AG04449 (cell line): ENCODE measurements at regions not wholly inside any gene's neighbourhood (a gene's known extent, or its start where the extent isn't known, plus 50 kb on each side); places are given as distances from the start of the nearest gene placed in this dataset.
A peak's percentile ranks its signal among the peaks of the same experiment; 100 is the strongest.

Experiments
- CTCF ChIA-PET: fragments of 350-600 bp; formaldehyde crosslinking; extraction: SDS; loops from one replicate; lab custom pipeline; 2021; ENCODE audit warnings: antibody characterized with exemption; lab: Yijun Ruan, JAX
- POLR2A ChIA-PET: fragments of 400-600, 350-600 bp; formaldehyde crosslinking; extraction: SDS; loops from one replicate; lab custom pipeline; 2020; ENCODE audit warnings: antibody characterized with exemption, inconsistent platforms; lab: Yijun Ruan, JAX
- DNase-seq: peaks from one replicate; pipeline ENCODE4 v3.0.0-alpha.2; 2010; ENCODE audit warnings: low read depth, low spot score
- H3K4me3 ChIP-seq: 2 replicates; pipeline ENCODE4 v1.5.1; 2011; ENCODE audit warnings: low read depth, mild to moderate bottlenecking, control low read depth, low read length
- CTCF ChIP-seq: IDR thresholded peaks from one replicate; pipeline ENCODE4 v1.5.1; 2011; ENCODE audit warnings: mild to moderate bottlenecking, moderate library complexity, low read length, control low read depth, inconsistent platforms; ENCODE audit not compliant: insufficient read depth; ENCODE audit errors: missing control alignments

GRCh38 chr12:43063650-43064049 is 474.1 kb upstream of the PRICKLE1 start:
- no peak for TF ChIP-seq CTCF
- CTCF ChIA-PET, result no interaction called here
- POLR2A ChIA-PET, result no interaction called here
- H3K4me3 ChIP-seq, result no peak overlapping the region
- DNase-seq, result peak; percentile 26

- H3K4me3 ChIP-seq, result no peak overlapping the region
- TF ChIP-seq CTCF, result no peak
- DNase-seq, result no peak
- CTCF ChIA-PET, result no interaction called here
- POLR2A ChIA-PET, result no interaction called here
Observed at GRCh38 chr12:43062201-43062895, 472.8 kb upstream of the PRICKLE1 start.

GRCh38 chr12:43060742-43061141 is 471.2 kb upstream of the PRICKLE1 start:
- no peak for TF ChIP-seq CTCF
- no peak overlapping the region for H3K4me3 ChIP-seq
- no peak for DNase-seq
- ChIA-PET CTCF (no interaction called here), POLR2A (no interaction called here)

GRCh38 chr12:43058616-43059015 is 469.1 kb upstream of the PRICKLE1 start:
- TF ChIP-seq CTCF, result no peak
- no peak overlapping the region for H3K4me3 ChIP-seq
- no peak for DNase-seq
- CTCF ChIA-PET, result no interaction called here
- POLR2A ChIA-PET, result no interaction called here

- H3K4me3 ChIP-seq, result no peak overlapping the region
- no peak for TF ChIP-seq CTCF
- CTCF ChIA-PET, result no interaction called here
- POLR2A ChIA-PET, result no interaction called here
- no peak for DNase-seq
Observed at GRCh38 chr12:43057566-43057965, 468.0 kb upstream of the PRICKLE1 start.

- no peak for TF ChIP-seq CTCF
- no peak for DNase-seq
- POLR2A ChIA-PET, result no interaction called here
- no peak overlapping the region for H3K4me3 ChIP-seq
- CTCF ChIA-PET, result no interaction called here
Observed at GRCh38 chr12:43054085-43054484, 464.5 kb upstream of the PRICKLE1 start.
